IMR-90 (cell line): ENCODE measurements at regions not wholly inside any gene's neighbourhood (a gene's known extent, or its start where the extent isn't known, plus 50 kb on each side); places are given as distances from the start of the nearest gene placed in this dataset.

Experiments used
- ATAC-seq: fragments of 200-7000 bp; cut with Tn5 transposase; 2 replicates; pipeline ENCODE4 v1.9.1; 2020; ENCODE audit warnings: low read depth, mild to moderate bottlenecking, moderate library complexity
- BruUV-seq: library from RNA; stranded (reverse); fragments of 400-500 nt; replicated peaks from 2 replicates; lab custom pipeline; 2021; lab: Mats Ljungman, UMichigan
- CTCF ChIA-PET: fragments of 300-600 bp; formaldehyde crosslinking; extraction: SDS; loops from one replicate; lab custom pipeline; 2021; ENCODE audit warnings: antibody characterized with exemption; lab: Yijun Ruan, JAX
- POLR2A ChIA-PET: fragments of 300-600 bp; sonication (Branson Sonifier 250); formaldehyde crosslinking; loops from one replicate; lab custom pipeline; 2022; ENCODE audit warnings: antibody characterized with exemption; ENCODE audit not compliant: unreplicated experiment; lab: Charles Lee
- DNase-seq: peaks from one replicate; pipeline ENCODE4 v3.0.0; 2013
- H2AFZ ChIP-seq: replicated peaks from 2 replicates; pipeline ENCODE3; 2013; ENCODE audit warnings: low read length, mild to moderate bottlenecking; ENCODE audit not compliant: poor library complexity
- H2AK5ac ChIP-seq: 2 replicates; pipeline ENCODE4 v1.6.1; 2013; ENCODE audit warnings: low read depth, low read length, inconsistent platforms
- H2AK9ac ChIP-seq: replicated peaks from 2 replicates; pipeline ENCODE3; 2013; ENCODE audit warnings: mild to moderate bottlenecking, low read depth, low read length, moderate library complexity; ENCODE audit not compliant: poor library complexity
- H2BK120ac ChIP-seq: 2 replicates; pipeline ENCODE4 v1.6.1; 2013; ENCODE audit warnings: low read depth, low read length, inconsistent platforms
- H2BK15ac ChIP-seq: 3 replicates; pipeline ENCODE4 v1.6.1; 2013; ENCODE audit warnings: low read depth, low read length, inconsistent platforms
- H2BK20ac ChIP-seq: 2 replicates; pipeline ENCODE4 v1.6.1; 2013; ENCODE audit warnings: low read depth, mild to moderate bottlenecking, inconsistent platforms, low read length, moderate library complexity
- H2BK5ac ChIP-seq: 2 replicates; pipeline ENCODE4 v1.6.1; 2013; ENCODE audit warnings: mild to moderate bottlenecking, low read depth, low read length, inconsistent platforms; ENCODE audit not compliant: poor library complexity, severe bottlenecking
- H3K14ac ChIP-seq: replicated peaks from 2 replicates; pipeline ENCODE4 v1.6.1; 2013; ENCODE audit warnings: low read depth, low read length, inconsistent platforms
- H3K18ac ChIP-seq: 2 replicates; pipeline ENCODE4 v1.6.1; 2013; ENCODE audit warnings: low read depth, low read length, control low read depth
- H3K23ac ChIP-seq: 2 replicates; pipeline ENCODE4 v1.6.1; 2013; ENCODE audit warnings: low read depth, low read length, inconsistent platforms
- H3K27ac ChIP-seq: 2 replicates; pipeline ENCODE4 v1.5.1; 2013; ENCODE audit warnings: mild to moderate bottlenecking, control low read depth, low read length; ENCODE audit not compliant: insufficient read depth
- H3K27me3 ChIP-seq: 2 replicates; pipeline ENCODE4 v1.6.1; 2013; ENCODE audit warnings: low read length; ENCODE audit not compliant: control insufficient read depth, insufficient read depth
- H3K36me3 ChIP-seq: 2 replicates; pipeline ENCODE4 v1.6.1; 2013; ENCODE audit warnings: low read length, mixed read lengths; ENCODE audit not compliant: control insufficient read depth, insufficient read depth
- H3K4ac ChIP-seq: 2 replicates; pipeline ENCODE4 v1.6.1; 2013; ENCODE audit warnings: low read depth, low read length, inconsistent platforms
- H3K4me1 ChIP-seq: 2 replicates; pipeline ENCODE4 v1.6.1; 2013; ENCODE audit warnings: low read length, mixed read lengths; ENCODE audit not compliant: control insufficient read depth, insufficient read depth
- H3K4me2 ChIP-seq: 2 replicates; pipeline ENCODE4 v1.6.1; 2013; ENCODE audit warnings: low read depth, mild to moderate bottlenecking, control low read depth, low read length, moderate library complexity
- H3K4me3 ChIP-seq: 2 replicates; pipeline ENCODE4 v1.5.1; 2013; ENCODE audit warnings: low read depth, mild to moderate bottlenecking, control low read depth, low read length, moderate library complexity; ENCODE audit not compliant: insufficient read depth
- H3K56ac ChIP-seq: 2 replicates; pipeline ENCODE4 v1.6.1; 2013; ENCODE audit warnings: low read length, inconsistent platforms; ENCODE audit not compliant: insufficient read depth; ENCODE audit errors: extremely low read depth
- H3K79me1 ChIP-seq, 2 experiments: 2 replicates each; pipeline ENCODE4 v1.6.1; 2013; ENCODE audit warnings: low read length in 2 of 2, inconsistent platforms in 1 of 2, low read depth in 1 of 2
- H3K9ac ChIP-seq: 2 replicates; pipeline ENCODE4 v1.6.1; 2013; ENCODE audit warnings: low read depth, low read length, control low read depth
- H3K9me1 ChIP-seq: 2 replicates; pipeline ENCODE4 v1.6.1; 2013; ENCODE audit warnings: low read length, inconsistent platforms; ENCODE audit not compliant: insufficient read depth
- H3K9me3 ChIP-seq: 2 replicates; pipeline ENCODE4 v1.6.1; 2013; ENCODE audit warnings: low read length; ENCODE audit not compliant: control insufficient read depth, insufficient read depth
- H4K20me1 ChIP-seq: 2 replicates; pipeline ENCODE4 v1.6.1; 2013; ENCODE audit warnings: low read length, inconsistent platforms; ENCODE audit not compliant: insufficient read depth
- H4K5ac ChIP-seq: 2 replicates; pipeline ENCODE4 v1.6.1; 2013; ENCODE audit warnings: mild to moderate bottlenecking, low read depth, low read length, control low read depth
- H4K8ac ChIP-seq, 2 experiments: 2 replicates each; pipeline ENCODE4 v1.6.1; 2013; ENCODE audit warnings: low read depth in 2 of 2, low read length in 2 of 2, control low read depth in 1 of 2, inconsistent platforms in 1 of 2
- H4K91ac ChIP-seq: 2 replicates; pipeline ENCODE4 v1.6.1; 2013; ENCODE audit warnings: low read depth, low read length, inconsistent platforms; ENCODE audit not compliant: insufficient read depth
- BHLHE40 ChIP-seq: fragments of 150-350 bp; IDR thresholded peaks from 2 replicates; pipeline ENCODE4 v1.6.1; 2016; ENCODE audit warnings: mild to moderate bottlenecking, low read depth, low read length
- POLR2A ChIP-seq: IDR thresholded peaks from 2 replicates; pipeline ENCODE4 v1.6.1; 2012; ENCODE audit warnings: mild to moderate bottlenecking, low read depth, low read length
- RCOR1 ChIP-seq: IDR thresholded peaks from 2 replicates; pipeline ENCODE4 v1.6.1; 2012; ENCODE audit warnings: mild to moderate bottlenecking, low read length, improper control_type of control experiment; ENCODE audit not compliant: insufficient replicate concordance
- SMC3 ChIP-seq: fragments of 150-350 bp; IDR thresholded peaks from 2 replicates; pipeline ENCODE4 v1.6.1; 2016; ENCODE audit warnings: low read depth, mild to moderate bottlenecking, antibody characterized with exemption, low read length, moderate library complexity
- WGBS, 2 experiments: methylation state at CpG; one replicate each; pipeline versions ENCODE4 v1.1.5 to v1.1.7; 2013; ENCODE audit warnings: missing lambda C conversion rate in 2 of 2; ENCODE audit not compliant: insufficient read length in 1 of 2; ENCODE audit errors: extremely low coverage in 2 of 2; 5-methylcytosine and 5-hydroxymethylcytosine counted together
- dilution Hi-C: fragments of 300-500 bp; cut with HindIII; formaldehyde crosslinking; loops from one replicate; pipeline ENCODE4 v1.14.3; 2018; ENCODE audit warnings: low sequenced_read_pairs; ENCODE audit not compliant: unreplicated experiment
- in situ Hi-C: fragments of 300-500 bp; cut with MboI; formaldehyde crosslinking; loops from 3 replicates; pipeline ENCODE4 v1.14.3; 2019; ENCODE audit warnings: low sequenced_read_pairs, inconsistent platforms, mixed read lengths
- intact Hi-C: fragments of 100-400 bp; cut with micrococcal nuclease; formaldehyde crosslinking; loops from 2 replicates; pipeline ENCODE4 v1.10.0; 2022
- TF ChIP-seq, protein P1 (sequence below): fragments of 150-350 bp; IDR thresholded peaks from 2 replicates; pipeline ENCODE4 v1.6.1; 2016; ENCODE audit warnings: low read depth, mild to moderate bottlenecking, low read length, moderate library complexity, borderline replicate concordance

DNA sequence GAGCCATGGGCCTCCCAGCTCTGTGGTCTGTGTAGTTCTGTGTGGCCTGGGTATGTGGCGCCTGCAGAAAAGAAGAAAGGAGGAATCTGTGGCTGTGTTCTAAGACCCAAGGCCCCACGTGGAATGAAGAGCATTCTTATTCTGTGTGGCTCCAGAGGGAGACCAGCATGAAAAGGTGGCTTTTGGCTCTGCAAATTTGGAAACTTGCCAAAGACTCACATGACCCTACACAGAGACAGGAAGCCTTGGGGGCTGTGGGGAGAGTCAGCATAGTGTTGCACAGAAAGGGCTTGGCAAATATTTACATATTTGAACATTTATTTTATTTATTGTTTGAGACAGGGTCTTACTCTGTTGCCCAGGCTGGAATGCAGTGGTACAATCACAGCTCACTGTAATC, 193.3 kb downstream of the TMEM38B start:
- Histone ChIP-seq H3K14ac (no peak overlapping the region), H3K27ac (no peak overlapping the region), H2BK15ac (no peak overlapping the region), H2BK5ac (no peak overlapping the region), H2AK5ac (no peak overlapping the region), H2BK120ac (no peak overlapping the region), H3K4me3 (no peak overlapping the region), H3K18ac (no peak overlapping the region), H3K79me1 (no peaks in the 10 kb centered on the region), H3K56ac (no peak overlapping the region), H3K27me3 (no peaks in the 10 kb centered on the region), H2AFZ (no peak overlapping the region), H3K4me2 (no peak overlapping the region), H2BK20ac (no peak overlapping the region), H3K4me1 (no peaks in the 10 kb centered on the region), H4K20me1 (no peaks in the 10 kb centered on the region), H4K91ac (no peak overlapping the region), H3K9me1 (no peaks in the 10 kb centered on the region), H3K23ac (no peak overlapping the region), H2AK9ac (no peak overlapping the region), H3K9me3 (no peaks in the 10 kb centered on the region), H4K8ac (no peak overlapping the region), H4K5ac (no peak overlapping the region), H3K4ac (no peak overlapping the region), H3K9ac (no peak overlapping the region), H3K36me3 (no peaks in the 10 kb centered on the region)
- dilution Hi-C loops (no loop called here), in situ Hi-C loops (no loop called here), intact Hi-C loops (no loop called here)
- BruUV-seq = no TSS peak
- DNase-seq (no peak), ATAC-seq (no peak)
- no CpG with 5 or more reads among the region's 2 CpGs for WGBS, 2 experiments
- POLR2A ChIA-PET = no interaction called here
- CTCF ChIA-PET = no interaction called here
- TF ChIP-seq POLR2A = no peak
- no peak for TF ChIP-seq RCOR1
- no peak for TF ChIP-seq SMC3
- TF ChIP-seq, protein P1, sequence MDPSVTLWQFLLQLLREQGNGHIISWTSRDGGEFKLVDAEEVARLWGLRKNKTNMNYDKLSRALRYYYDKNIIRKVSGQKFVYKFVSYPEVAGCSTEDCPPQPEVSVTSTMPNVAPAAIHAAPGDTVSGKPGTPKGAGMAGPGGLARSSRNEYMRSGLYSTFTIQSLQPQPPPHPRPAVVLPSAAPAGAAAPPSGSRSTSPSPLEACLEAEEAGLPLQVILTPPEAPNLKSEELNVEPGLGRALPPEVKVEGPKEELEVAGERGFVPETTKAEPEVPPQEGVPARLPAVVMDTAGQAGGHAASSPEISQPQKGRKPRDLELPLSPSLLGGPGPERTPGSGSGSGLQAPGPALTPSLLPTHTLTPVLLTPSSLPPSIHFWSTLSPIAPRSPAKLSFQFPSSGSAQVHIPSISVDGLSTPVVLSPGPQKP = no peak
- no peak for TF ChIP-seq BHLHE40
